Upper lobe of left lung (tissue), 4 donors: ENCODE measurements at regions not wholly inside any gene's neighbourhood (a gene's known extent, or its start where the extent isn't known, plus 50 kb on each side); places are given as distances from the start of the nearest gene placed in this dataset.

ENCODE experiments used
- POLR2A ChIP-seq, 4 donors: fragments of 450-650 bp; IDR thresholded peaks; one replicate each; pipeline ENCODE4 v1.5.1; 2016 to 2017; ENCODE audit warnings: antibody characterized with exemption in 4 of 4, mild to moderate bottlenecking in 2 of 4
- TF ChIP-seq, protein P1 (sequence below), 6 experiments: fragments of 450-650 bp in 4 of 6; fragments of 200-600 bp in 2 of 6; sonication (generic) in 2 of 6; IDR thresholded peaks; one replicate each; pipeline ENCODE4 v1.5.1; 2016 to 2019; ENCODE audit warnings: antibody characterized with exemption in 6 of 6

DNA sequence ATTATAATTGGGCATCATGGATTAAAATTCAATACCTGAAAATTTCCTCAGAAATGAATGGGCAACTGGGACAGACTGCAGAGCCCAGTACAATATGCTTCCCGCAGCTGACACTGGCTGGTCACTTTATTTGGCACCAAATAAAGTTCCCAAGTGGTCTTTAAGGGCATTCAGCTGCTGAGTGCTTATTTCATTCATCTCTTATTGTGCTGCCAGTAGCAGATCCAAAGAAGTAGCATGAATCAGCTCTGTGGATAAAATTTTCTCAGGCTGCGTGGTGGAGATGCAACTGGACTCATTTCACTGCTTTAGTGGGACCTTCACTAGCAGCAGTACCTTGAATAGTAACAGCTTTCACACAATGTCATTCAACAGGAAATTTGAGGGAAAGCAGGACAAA lies 226.3 kb upstream of the ADGRL2 start:
- TF ChIP-seq, protein P1, sequence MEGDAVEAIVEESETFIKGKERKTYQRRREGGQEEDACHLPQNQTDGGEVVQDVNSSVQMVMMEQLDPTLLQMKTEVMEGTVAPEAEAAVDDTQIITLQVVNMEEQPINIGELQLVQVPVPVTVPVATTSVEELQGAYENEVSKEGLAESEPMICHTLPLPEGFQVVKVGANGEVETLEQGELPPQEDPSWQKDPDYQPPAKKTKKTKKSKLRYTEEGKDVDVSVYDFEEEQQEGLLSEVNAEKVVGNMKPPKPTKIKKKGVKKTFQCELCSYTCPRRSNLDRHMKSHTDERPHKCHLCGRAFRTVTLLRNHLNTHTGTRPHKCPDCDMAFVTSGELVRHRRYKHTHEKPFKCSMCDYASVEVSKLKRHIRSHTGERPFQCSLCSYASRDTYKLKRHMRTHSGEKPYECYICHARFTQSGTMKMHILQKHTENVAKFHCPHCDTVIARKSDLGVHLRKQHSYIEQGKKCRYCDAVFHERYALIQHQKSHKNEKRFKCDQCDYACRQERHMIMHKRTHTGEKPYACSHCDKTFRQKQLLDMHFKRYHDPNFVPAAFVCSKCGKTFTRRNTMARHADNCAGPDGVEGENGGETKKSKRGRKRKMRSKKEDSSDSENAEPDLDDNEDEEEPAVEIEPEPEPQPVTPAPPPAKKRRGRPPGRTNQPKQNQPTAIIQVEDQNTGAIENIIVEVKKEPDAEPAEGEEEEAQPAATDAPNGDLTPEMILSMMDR (IDR thresholded peaks at IDR 0.05) = no peak
- TF ChIP-seq POLR2A (IDR thresholded peaks at IDR 0.05) = no peak
